OCI-LY7 (cell line): ENCODE measurements at regions not wholly inside any gene's neighbourhood (a gene's known extent, or its start where the extent isn't known, plus 50 kb on each side); places are given as distances from the start of the nearest gene placed in this dataset.

Experiments
- BruUV-seq: library from RNA; stranded (reverse); fragments of 400-500 nt; replicated peaks from 2 replicates; lab custom pipeline; 2021; lab: Mats Ljungman, UMichigan
- CTCF ChIA-PET: fragments of 300-600 bp; sonication (Branson Sonifier 250); formaldehyde crosslinking; loops from one replicate; lab custom pipeline; 2022; ENCODE audit warnings: antibody characterized with exemption; ENCODE audit not compliant: unreplicated experiment; lab: Charles Lee
- POLR2A ChIA-PET: fragments of 300-600 bp; sonication (Branson Sonifier 250); formaldehyde crosslinking; loops from one replicate; lab custom pipeline; 2022; ENCODE audit warnings: antibody characterized with exemption; lab: Charles Lee
- DNase-seq: peaks from one replicate; pipeline ENCODE4 v3.0.0-alpha.2; 2015; ENCODE audit warnings: low spot score
- H2AFZ ChIP-seq: fragments of 200-600 bp; sonication (generic), shearing (Covaris generic); 2 replicates; pipeline ENCODE4 v1.6.1; 2014; ENCODE audit warnings: mild to moderate bottlenecking, antibody characterized with exemption, low read length, moderate library complexity
- H3K27ac ChIP-seq: fragments of 200-600 bp; sonication (generic); 2 replicates; pipeline ENCODE4 v1.5.1; 2014; ENCODE audit warnings: mixed run types, low read depth, mild to moderate bottlenecking, moderate library complexity, low read length, inconsistent platforms; ENCODE audit not compliant: poor library complexity, severe bottlenecking
- H3K36me3 ChIP-seq: fragments of 200-600 bp; sonication (generic); 2 replicates; pipeline ENCODE4 v1.6.1; 2014; ENCODE audit warnings: mild to moderate bottlenecking, antibody characterized with exemption, low read length, moderate library complexity, mixed read lengths; ENCODE audit not compliant: insufficient read depth
- H3K4me1 ChIP-seq: fragments of 200-600 bp; sonication (generic); 2 replicates; pipeline ENCODE4 v1.5.1; 2014; ENCODE audit warnings: mild to moderate bottlenecking, low read length; ENCODE audit not compliant: insufficient read depth, poor library complexity, severe bottlenecking
- H3K4me2 ChIP-seq: fragments of 200-600 bp; sonication (generic); 2 replicates; pipeline ENCODE4 v1.6.1; 2014; ENCODE audit warnings: mild to moderate bottlenecking, low read length
- H3K4me3 ChIP-seq: fragments of 200-600 bp; sonication (generic); 2 replicates; pipeline ENCODE4 v1.5.1; 2014; ENCODE audit warnings: mild to moderate bottlenecking, low read depth, low read length; ENCODE audit not compliant: poor library complexity, severe bottlenecking
- H3K79me2 ChIP-seq: fragments of 200-600 bp; sonication (generic); 2 replicates; pipeline ENCODE4 v1.6.1; 2016; ENCODE audit warnings: low read depth, mild to moderate bottlenecking, low read length, moderate library complexity, mixed read lengths; ENCODE audit not compliant: insufficient read depth
- H3K9me2 ChIP-seq: fragments of 200-600 bp; sonication (generic); 2 replicates; pipeline ENCODE4 v1.6.1; 2016; ENCODE audit warnings: mild to moderate bottlenecking, low read length, mixed read lengths; ENCODE audit not compliant: insufficient read depth
- H3K9me3 ChIP-seq: fragments of 200-600 bp; sonication (generic); 2 replicates; pipeline ENCODE4 v1.6.1; 2014; ENCODE audit warnings: mild to moderate bottlenecking, mixed run types, low read length, mixed read lengths
- H4K20me1 ChIP-seq: fragments of 200-600 bp; sonication (generic); 2 replicates; pipeline ENCODE4 v1.6.1; 2014; ENCODE audit warnings: mild to moderate bottlenecking, antibody characterized with exemption, low read length, moderate library complexity, mixed read lengths; ENCODE audit not compliant: insufficient read depth
- EZH2phosphoT487 ChIP-seq: fragments of 200-600 bp; sonication (generic); IDR thresholded peaks from 2 replicates; pipeline ENCODE4 v1.6.1; 2018; ENCODE audit warnings: low read depth, borderline replicate concordance, mild to moderate bottlenecking, mixed run types, antibody characterized with exemption, low read length, moderate library complexity, mixed read lengths
- intact Hi-C: fragments of 100-400 bp; cut with micrococcal nuclease; formaldehyde crosslinking; loops from one replicate; pipeline ENCODE4 v1.10.0; 2022; ENCODE audit not compliant: unreplicated experiment
- TF ChIP-seq, protein P1 (sequence below): fragments of 200-600 bp; sonication (generic); conservative IDR thresholded peaks from 2 replicates; pipeline ENCODE4 v1.5.1; 2014; ENCODE audit warnings: mild to moderate bottlenecking, antibody characterized with exemption, low read length, moderate library complexity, mixed read lengths

DNA sequence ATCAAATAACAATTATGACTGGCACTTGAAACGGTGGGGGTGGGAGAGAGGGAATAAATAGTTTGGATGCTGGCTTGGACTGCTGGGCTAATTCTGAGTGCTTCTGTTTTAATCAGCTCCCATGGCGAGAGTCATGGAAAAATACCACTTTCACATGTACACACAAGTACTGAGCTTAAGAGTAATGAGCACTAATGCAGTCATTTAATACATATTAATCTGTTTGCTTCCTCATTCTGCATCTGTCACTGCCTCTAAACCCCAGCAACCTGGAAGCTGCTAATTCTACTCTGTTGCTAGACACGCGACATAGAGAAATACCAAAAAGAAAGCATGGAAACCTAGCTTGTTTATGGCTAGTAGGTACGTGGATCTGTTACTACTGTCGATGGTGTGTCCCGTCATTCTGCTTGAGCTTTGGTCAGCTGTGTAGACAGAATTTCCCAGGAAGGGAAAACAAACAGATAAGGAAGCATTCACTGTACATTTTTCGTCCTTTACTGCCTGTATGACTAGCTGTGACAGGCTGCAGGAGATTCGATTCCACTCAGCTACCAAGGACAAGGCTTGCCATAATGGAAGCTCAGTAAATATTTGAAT is 238.8 kb downstream of the BAMBI start:
- no peak for DNase-seq
- Histone ChIP-seq H3K79me2 (no peaks in the 10 kb centered on the region), H2AFZ (no peak overlapping the region), H3K27ac (no peak overlapping the region), H3K9me3 (no peaks in the 10 kb centered on the region), H4K20me1 (no peaks in the 10 kb centered on the region), H3K36me3 (no peaks in the 10 kb centered on the region), H3K4me2 (no peak overlapping the region), H3K4me3 (no peak overlapping the region), H3K9me2 (no peaks in the 10 kb centered on the region), H3K4me1 (no peaks in the 10 kb centered on the region)
- CTCF ChIA-PET: no interaction called here
- intact Hi-C loops: no loop called here
- no TSS peak for BruUV-seq
- no peak for TF ChIP-seq EZH2phosphoT487
- TF ChIP-seq, protein P1, sequence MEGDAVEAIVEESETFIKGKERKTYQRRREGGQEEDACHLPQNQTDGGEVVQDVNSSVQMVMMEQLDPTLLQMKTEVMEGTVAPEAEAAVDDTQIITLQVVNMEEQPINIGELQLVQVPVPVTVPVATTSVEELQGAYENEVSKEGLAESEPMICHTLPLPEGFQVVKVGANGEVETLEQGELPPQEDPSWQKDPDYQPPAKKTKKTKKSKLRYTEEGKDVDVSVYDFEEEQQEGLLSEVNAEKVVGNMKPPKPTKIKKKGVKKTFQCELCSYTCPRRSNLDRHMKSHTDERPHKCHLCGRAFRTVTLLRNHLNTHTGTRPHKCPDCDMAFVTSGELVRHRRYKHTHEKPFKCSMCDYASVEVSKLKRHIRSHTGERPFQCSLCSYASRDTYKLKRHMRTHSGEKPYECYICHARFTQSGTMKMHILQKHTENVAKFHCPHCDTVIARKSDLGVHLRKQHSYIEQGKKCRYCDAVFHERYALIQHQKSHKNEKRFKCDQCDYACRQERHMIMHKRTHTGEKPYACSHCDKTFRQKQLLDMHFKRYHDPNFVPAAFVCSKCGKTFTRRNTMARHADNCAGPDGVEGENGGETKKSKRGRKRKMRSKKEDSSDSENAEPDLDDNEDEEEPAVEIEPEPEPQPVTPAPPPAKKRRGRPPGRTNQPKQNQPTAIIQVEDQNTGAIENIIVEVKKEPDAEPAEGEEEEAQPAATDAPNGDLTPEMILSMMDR: no peak
- POLR2A ChIA-PET: no interaction called here

DNA sequence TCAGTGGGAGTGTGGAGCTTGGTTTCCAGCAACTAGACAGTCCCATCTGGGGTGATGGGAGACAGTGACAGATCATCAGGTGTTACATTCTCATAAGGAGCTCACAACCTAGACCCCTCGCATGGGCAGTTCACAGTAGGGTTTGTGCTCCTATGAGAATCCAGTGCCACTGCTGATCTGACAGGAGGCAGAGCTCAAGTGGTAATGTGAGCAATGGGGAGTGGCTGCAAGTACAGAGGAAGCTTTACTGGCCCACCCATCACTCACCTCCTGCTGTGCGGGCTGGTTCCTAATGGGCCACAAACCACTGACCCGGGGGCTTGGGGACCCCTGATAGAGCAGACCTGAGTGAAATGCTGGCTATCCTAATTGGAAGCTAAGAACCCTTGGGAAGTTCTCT is 242.8 kb downstream of the BAMBI start:
- intact Hi-C loops: no loop called here
- no peaks in the 10 kb centered on the region for H3K79me2 ChIP-seq
- no peak for DNase-seq
- no TSS peak for BruUV-seq
- no peak overlapping the region for H3K4me3 ChIP-seq
- H4K20me1 ChIP-seq: no peaks in the 10 kb centered on the region
- no peaks in the 10 kb centered on the region for H3K36me3 ChIP-seq
- H3K4me2 ChIP-seq: no peak overlapping the region
- H3K27ac ChIP-seq: no peak overlapping the region
- no peak for TF ChIP-seq EZH2phosphoT487
- TF ChIP-seq, protein P1: no peak
- H3K9me2 ChIP-seq: no peaks in the 10 kb centered on the region
- H2AFZ ChIP-seq: no peak overlapping the region
- no peaks in the 10 kb centered on the region for H3K4me1 ChIP-seq
- H3K9me3 ChIP-seq: no peaks in the 10 kb centered on the region
- ChIA-PET CTCF (interaction anchor here (0.6 kb wide), 1 partner anchor 970 kb away, joined by 3 read pairs; no protein-coding TSS in a partner anchor), POLR2A (interaction anchor here (0.7 kb wide), 1 partner anchor 48 kb away, joined by 3 read pairs; no protein-coding TSS in a partner anchor)

DNA sequence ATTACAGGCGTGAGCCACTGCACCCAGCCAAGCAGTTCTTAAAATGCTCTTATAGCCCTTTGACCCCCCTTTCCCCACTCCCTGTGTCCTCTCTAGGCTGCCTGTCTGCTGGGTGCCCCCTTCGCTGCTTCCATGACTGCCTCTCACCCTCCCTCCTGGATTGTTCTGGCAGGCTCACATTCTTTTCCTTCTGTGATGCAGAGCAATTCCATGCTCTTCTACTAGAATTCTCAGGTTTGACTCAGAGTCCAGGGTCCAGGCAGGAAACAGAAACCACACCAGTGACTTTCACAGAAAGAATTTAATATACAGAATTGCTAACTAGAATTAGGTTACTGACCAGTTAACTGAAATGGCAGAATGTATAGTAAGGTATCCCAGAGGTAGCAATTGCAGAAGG is 244.8 kb downstream of the BAMBI start:
- no peaks in the 10 kb centered on the region for H3K9me3 ChIP-seq
- no peak overlapping the region for H2AFZ ChIP-seq
- no peaks in the 10 kb centered on the region for H3K4me1 ChIP-seq
- no peak overlapping the region for H3K4me2 ChIP-seq
- DNase-seq: no peak
- ChIA-PET CTCF (no interaction called here), POLR2A (no interaction called here)
- no peaks in the 10 kb centered on the region for H4K20me1 ChIP-seq
- H3K36me3 ChIP-seq: no peaks in the 10 kb centered on the region
- TF ChIP-seq EZH2phosphoT487: no peak
- TF ChIP-seq, protein P1: no peak
- intact Hi-C loops: no loop called here
- no peaks in the 10 kb centered on the region for H3K79me2 ChIP-seq
- H3K27ac ChIP-seq: no peak overlapping the region
- H3K4me3 ChIP-seq: no peak overlapping the region
- H3K9me2 ChIP-seq: no peaks in the 10 kb centered on the region
- BruUV-seq: no TSS peak
